ENCODE measurements at regions not wholly inside any gene's neighbourhood (a gene's known extent, or its start where the extent isn't known, plus 50 kb on each side); places are given as distances from the start of the nearest gene placed in this dataset.

- Mint-ChIP-seq H3K9me3 (peaks cover 0 to 2% (median 0%) of the 10 kb centered on the region in 3 donors), H3K27ac (no peak overlapping the region), H3K4me1 (no peaks in the 10 kb centered on the region), H3K27me3 (no peaks in the 10 kb centered on the region), H3K4me3 (no peak overlapping the region), H3K36me3 (no peaks in the 10 kb centered on the region)
Observed at GRCh38 chr4:19806865-19807264, 444.8 kb upstream of the SLIT2 start.

GRCh38 chr4:19803406-19803805 is 448.3 kb upstream of the SLIT2 start:
- H3K4me3 Mint-ChIP-seq: no peak overlapping the region

GRCh38 chr4:19793831-19794230 is 457.9 kb upstream of the SLIT2 start:
- Mint-ChIP-seq H3K27me3 (no peaks in the 10 kb centered on the region), H3K4me3 (no peak overlapping the region), H3K27ac (no peak overlapping the region), H3K4me1 (peaks cover 0 to 3% (median 0%) of the 10 kb centered on the region in 3 donors), H3K9me3 (peaks cover 0 to 12% (median 11%) of the 10 kb centered on the region in 3 donors), H3K36me3 (no peaks in the 10 kb centered on the region)

More at GRCh38 chr4:19803406-19803805, 448.3 kb upstream of the SLIT2 start:
- Mint-ChIP-seq H3K27me3 (no peaks in the 10 kb centered on the region), H3K36me3 (no peaks in the 10 kb centered on the region), H3K4me1 (no peaks in the 10 kb centered on the region), H3K9me3 (peaks cover 0 to 5% (median 2%) of the 10 kb centered on the region in 3 donors), H3K27ac (no peak overlapping the region)

GRCh38 chr4:19791422-19792123 is 460.1 kb upstream of the SLIT2 start:
- H3K27ac Mint-ChIP-seq: no peak overlapping the region
- no peak overlapping the region for H3K4me3 Mint-ChIP-seq
- H3K9me3 Mint-ChIP-seq: peaks cover under 1 to 9% (median 3%) of the 10 kb centered on the region in 3 donors
- no peaks in the 10 kb centered on the region for H3K27me3 Mint-ChIP-seq
- H3K4me1 Mint-ChIP-seq: peaks cover 0 to 3% (median 0%) of the 10 kb centered on the region in 3 donors
- no peaks in the 10 kb centered on the region for H3K36me3 Mint-ChIP-seq

GRCh38 chr4:19786616-19787015 is 465.1 kb upstream of the SLIT2 start:
- no peak overlapping the region for H3K27ac Mint-ChIP-seq
- no peaks in the 10 kb centered on the region for H3K27me3 Mint-ChIP-seq
- H3K36me3 Mint-ChIP-seq: no peaks in the 10 kb centered on the region
- H3K9me3 Mint-ChIP-seq: peaks cover 1 to 18% (median 6%) of the 10 kb centered on the region in 3 donors
- peaks cover 0 to 3% (median 0%) of the 10 kb centered on the region in 3 donors for H3K4me1 Mint-ChIP-seq
- no peak overlapping the region for H3K4me3 Mint-ChIP-seq

GRCh38 chr4:19783667-19784223 is 468.0 kb upstream of the SLIT2 start:
- H3K27ac Mint-ChIP-seq: no peak overlapping the region
- no peaks in the 10 kb centered on the region for H3K4me1 Mint-ChIP-seq
- H3K9me3 Mint-ChIP-seq: peaks cover 4 to 18% (median 8%) of the 10 kb centered on the region in 3 donors
- H3K36me3 Mint-ChIP-seq: no peaks in the 10 kb centered on the region
- no peak overlapping the region for H3K4me3 Mint-ChIP-seq
- H3K27me3 Mint-ChIP-seq: no peaks in the 10 kb centered on the region

GRCh38 chr4:19780871-19781270 is 470.8 kb upstream of the SLIT2 start:
- no peak overlapping the region for H3K27ac Mint-ChIP-seq

GRCh38 chr4:19776929-19777328 is 474.8 kb upstream of the SLIT2 start:
- Mint-ChIP-seq H3K27ac (no peak overlapping the region), H3K27me3 (no peaks in the 10 kb centered on the region), H3K36me3 (no peaks in the 10 kb centered on the region), H3K4me1 (no peaks in the 10 kb centered on the region), H3K4me3 (no peak overlapping the region), H3K9me3 (peaks cover 3 to 4% (median 3%) of the 10 kb centered on the region in 3 donors)

More at GRCh38 chr4:19780871-19781270, 470.8 kb upstream of the SLIT2 start:
- Mint-ChIP-seq H3K36me3 (no peaks in the 10 kb centered on the region), H3K9me3 (peaks cover 4 to 21% (median 8%) of the 10 kb centered on the region in 3 donors), H3K27me3 (no peaks in the 10 kb centered on the region), H3K4me1 (no peaks in the 10 kb centered on the region), H3K4me3 (no peak overlapping the region)

- Mint-ChIP-seq H3K4me1 (no peaks in the 10 kb centered on the region), H3K36me3 (no peaks in the 10 kb centered on the region), H3K27ac (no peak overlapping the region), H3K27me3 (no peaks in the 10 kb centered on the region), H3K4me3 (no peak overlapping the region), H3K9me3 (peaks cover 3 to 7% (median 7%) of the 10 kb centered on the region in 3 donors)
Observed at GRCh38 chr4:19776021-19776459, 475.7 kb upstream of the SLIT2 start.

- no peak overlapping the region for H3K4me3 Mint-ChIP-seq
- peaks cover 4 to 7% (median 5%) of the 10 kb centered on the region in 3 donors for H3K9me3 Mint-ChIP-seq
- peaks cover 0 to 1% (median 0%) of the 10 kb centered on the region in 3 donors for H3K4me1 Mint-ChIP-seq
- H3K27me3 Mint-ChIP-seq: no peaks in the 10 kb centered on the region
- H3K27ac Mint-ChIP-seq: no peak overlapping the region
- no peaks in the 10 kb centered on the region for H3K36me3 Mint-ChIP-seq
Observed at GRCh38 chr4:19774690-19775256, 476.9 kb upstream of the SLIT2 start.

- Mint-ChIP-seq H3K4me3 (no peak overlapping the region), H3K27me3 (no peaks in the 10 kb centered on the region), H3K4me1 (peaks cover 0 to 1% (median 0%) of the 10 kb centered on the region in 3 donors)
Observed at GRCh38 chr4:19772581-19772980, 479.1 kb upstream of the SLIT2 start.

GRCh38 chr4:19756661-19757060 is 495.0 kb upstream of the SLIT2 start:
- Mint-ChIP-seq H3K4me1 (no peaks in the 10 kb centered on the region), H3K4me3 (no peak overlapping the region), H3K27ac (no peak overlapping the region), H3K27me3 (no peaks in the 10 kb centered on the region), H3K36me3 (no peaks in the 10 kb centered on the region), H3K9me3 (peaks cover 2 to 12% (median 4%) of the 10 kb centered on the region in 3 donors)

More at GRCh38 chr4:19772581-19772980, 479.1 kb upstream of the SLIT2 start:
- Mint-ChIP-seq H3K9me3 (peaks cover 6 to 7% (median 7%) of the 10 kb centered on the region in 3 donors), H3K27ac (peak overlapping the region in 1 of 3 donors; percentile 31), H3K36me3 (no peaks in the 10 kb centered on the region)

- Mint-ChIP-seq H3K27me3 (no peaks in the 10 kb centered on the region), H3K4me1 (no peaks in the 10 kb centered on the region), H3K27ac (no peak overlapping the region), H3K9me3 (peaks cover 2 to 8% (median 3%) of the 10 kb centered on the region in 3 donors), H3K4me3 (no peak overlapping the region), H3K36me3 (no peaks in the 10 kb centered on the region)
Observed at GRCh38 chr4:19752599-19752998, 499.1 kb upstream of the SLIT2 start.

GRCh38 chr4:19748519-19749479 is 502.9 kb upstream of the SLIT2 start:
- no peaks in the 10 kb centered on the region for H3K27me3 Mint-ChIP-seq

More at GRCh38 chr4:19748519-19749479, 502.9 kb upstream of the SLIT2 start:
- no peak overlapping the region for H3K27ac Mint-ChIP-seq
- no peaks in the 10 kb centered on the region for H3K4me1 Mint-ChIP-seq
- no peaks in the 10 kb centered on the region for H3K36me3 Mint-ChIP-seq
- no peak overlapping the region for H3K4me3 Mint-ChIP-seq
- peaks cover under 1 to 4% (median 2%) of the 10 kb centered on the region in 3 donors for H3K9me3 Mint-ChIP-seq

Data from IgD-negative memory B cell (primary cell).